Keratinocyte (primary cell): ENCODE measurements at regions not wholly inside any gene's neighbourhood (a gene's known extent, or its start where the extent isn't known, plus 50 kb on each side); places are given as distances from the start of the nearest gene placed in this dataset.

Source experiments
- DNase-seq: peaks from one replicate; pipeline ENCODE4 v3.0.0-alpha.2; 2011; ENCODE audit warnings: low read depth, missing footprints, low spot score
- FAIRE-seq: peaks from 2 replicates; lab custom pipeline; 2011; peaks lifted over from hg19 to GRCh38; lab: Jason Lieb, UNC
- H2AFZ ChIP-seq: 2 replicates; pipeline ENCODE4 v1.6.0; 2012; ENCODE audit warnings: low read length, control low read depth, inconsistent platforms; ENCODE audit not compliant: control insufficient read depth
- H3K27ac ChIP-seq: 2 replicates; pipeline ENCODE4 v1.5.1; 2011; ENCODE audit warnings: low read length; ENCODE audit not compliant: control insufficient read depth, insufficient read depth
- H3K27me3 ChIP-seq: 3 replicates; pipeline ENCODE4 v1.6.0; 2011; ENCODE audit warnings: low read length; ENCODE audit not compliant: control insufficient read depth, insufficient read depth; ENCODE audit errors: extremely low read depth
- H3K36me3 ChIP-seq, 2 experiments: 2 replicates in 1 of 2; 3 replicates in 1 of 2; pipeline ENCODE4 v1.5.1; 2011; ENCODE audit warnings: low read length in 2 of 2, mild to moderate bottlenecking in 1 of 2; ENCODE audit not compliant: control insufficient read depth in 2 of 2, insufficient read depth in 2 of 2; ENCODE audit errors: extremely low read depth in 1 of 2
- H3K4me1 ChIP-seq: 3 replicates; pipeline ENCODE4 v1.5.1; 2011; ENCODE audit warnings: low read length; ENCODE audit not compliant: control insufficient read depth, insufficient read depth; ENCODE audit errors: extremely low read depth
- H3K4me2 ChIP-seq: 3 replicates; pipeline ENCODE4 v1.6.0; 2011; ENCODE audit warnings: low read depth, low read length; ENCODE audit not compliant: control insufficient read depth, insufficient read depth; ENCODE audit errors: extremely low read depth
- H3K4me3 ChIP-seq, 3 experiments: fragments of 200-600 bp in 1 of 3; sonication (generic) in 1 of 3; 2 replicates in 2 of 3; 3 replicates in 1 of 3; pipeline ENCODE4 v1.5.1; 2011 to 2016; ENCODE audit warnings: low read length in 3 of 3, mild to moderate bottlenecking in 3 of 3, control low read depth in 2 of 3, inconsistent platforms in 1 of 3, low read depth in 1 of 3, mixed read lengths in 1 of 3, mixed run types in 1 of 3, moderate library complexity in 1 of 3; ENCODE audit not compliant: control insufficient read depth in 2 of 3, insufficient read depth in 2 of 3; ENCODE audit errors: extremely low read depth in 1 of 3
- H3K79me2 ChIP-seq: 2 replicates; pipeline ENCODE4 v1.6.0; 2012; ENCODE audit warnings: low read length; ENCODE audit not compliant: control insufficient read depth, insufficient read depth
- H3K9ac ChIP-seq: 3 replicates; pipeline ENCODE4 v1.6.0; 2011; ENCODE audit warnings: low read length; ENCODE audit not compliant: control insufficient read depth, insufficient read depth; ENCODE audit errors: extremely low read depth
- H3K9me1 ChIP-seq: 3 replicates; pipeline ENCODE4 v1.6.0; 2011; ENCODE audit warnings: low read length; ENCODE audit not compliant: control insufficient read depth, insufficient read depth; ENCODE audit errors: extremely low read depth
- H3K9me3 ChIP-seq: 2 replicates; pipeline ENCODE4 v1.5.1; 2012; ENCODE audit warnings: low read depth, low read length; ENCODE audit not compliant: control insufficient read depth
- H4K20me1 ChIP-seq: 3 replicates; pipeline ENCODE4 v1.6.0; 2011; ENCODE audit warnings: low read length; ENCODE audit not compliant: control insufficient read depth, insufficient read depth; ENCODE audit errors: extremely low read depth
- CTCF ChIP-seq, 3 experiments: IDR thresholded peaks in 1 of 3; conservative IDR thresholded peaks in 1 of 3; optimal IDR thresholded peaks in 1 of 3; 2 replicates in 2 of 3; 3 replicates in 1 of 3; pipeline versions ENCODE3 to v1.5.1; 2011; ENCODE audit warnings: low read length in 3 of 3, mild to moderate bottlenecking in 3 of 3, moderate library complexity in 2 of 3, control low read depth in 1 of 3, inconsistent platforms in 1 of 3; ENCODE audit not compliant: insufficient read depth in 2 of 3; ENCODE audit errors: extremely low read depth in 1 of 3
- EZH2 ChIP-seq: IDR thresholded peaks from one replicate; pipeline ENCODE4 v1.6.1; 2012; ENCODE audit warnings: inconsistent platforms, mild to moderate bottlenecking, low read length, moderate library complexity
- dilution Hi-C: fragments of 300-500 bp; cut with MboI; formaldehyde crosslinking; loops from one replicate; pipeline ENCODE4 v1.7.0; 2020; ENCODE audit warnings: low sequenced_read_pairs; ENCODE audit not compliant: extremely low pct_ligation_motif_present

- no peaks in the 10 kb centered on the region for H3K36me3 ChIP-seq
- no peaks in the 10 kb centered on the region for H3K27me3 ChIP-seq
- DNase-seq (no peak), FAIRE-seq (no peak)
- no peak overlapping the region for H3K4me3 ChIP-seq
- dilution Hi-C loops: no loop called here
- no peaks in the 10 kb centered on the region for H3K4me1 ChIP-seq
- H3K79me2 ChIP-seq: no peaks in the 10 kb centered on the region
- H3K9ac ChIP-seq: no peak overlapping the region
- H3K9me1 ChIP-seq: no peaks in the 10 kb centered on the region
- no peaks in the 10 kb centered on the region for H3K9me3 ChIP-seq
- no peak overlapping the region for H3K4me2 ChIP-seq
- H4K20me1 ChIP-seq: no peaks in the 10 kb centered on the region
- TF ChIP-seq CTCF (optimal IDR thresholded peaks at IDR 0.05 in 1 of 3, IDR thresholded peaks at IDR 0.05 in 1 of 3, conservative IDR thresholded peaks at IDR 0.05 in 1 of 3; ENCODE audit: extremely low read depth in 1 of 3, insufficient read depth in 2 of 3, low read length in 3 of 3) (no peak), EZH2 (no peak)
- no peak overlapping the region for H2AFZ ChIP-seq
- no peak overlapping the region for H3K27ac ChIP-seq
Measured at GRCh38 chr14:97271451-97271960, 474.3 kb downstream of the VRK1 start.

- Histone ChIP-seq H3K9me1 (no peaks in the 10 kb centered on the region), H4K20me1 (no peaks in the 10 kb centered on the region), H3K9me3 (no peaks in the 10 kb centered on the region), H3K79me2 (no peaks in the 10 kb centered on the region), H3K4me2 (no peak overlapping the region), H2AFZ (no peak overlapping the region), H3K36me3 (no peaks in the 10 kb centered on the region), H3K9ac (no peak overlapping the region), H3K4me3 (no peak overlapping the region), H3K27ac (no peak overlapping the region), H3K27me3 (no peaks in the 10 kb centered on the region), H3K4me1 (no peaks in the 10 kb centered on the region)
- TF ChIP-seq CTCF (optimal IDR thresholded peaks at IDR 0.05 in 1 of 3, IDR thresholded peaks at IDR 0.05 in 1 of 3, conservative IDR thresholded peaks at IDR 0.05 in 1 of 3; ENCODE audit: extremely low read depth in 1 of 3, insufficient read depth in 2 of 3, low read length in 3 of 3) (no peak), EZH2 (no peak)
- FAIRE-seq (no peak), DNase-seq (no peak)
- dilution Hi-C loops: no loop called here
Measured at GRCh38 chr14:97273540-97273939, 476.4 kb downstream of the VRK1 start.
